RKO (cell line): ENCODE measurements at regions not wholly inside any gene's neighbourhood (a gene's known extent, or its start where the extent isn't known, plus 50 kb on each side); places are given as distances from the start of the nearest gene placed in this dataset.

Experiments
- DNase-seq: peaks from one replicate; pipeline ENCODE4 v3.0.0-alpha.2; 2016; ENCODE audit warnings: low spot score

- DNase-seq = peak; percentile 57
These were observed 57.3 kb upstream of the TCEAL2 start for GRCh38 chrX:102067966-102068723.

GRCh38 chrX:102063445-102064074, 61.9 kb upstream of the TCEAL2 start:
- no peak for DNase-seq

DNA sequence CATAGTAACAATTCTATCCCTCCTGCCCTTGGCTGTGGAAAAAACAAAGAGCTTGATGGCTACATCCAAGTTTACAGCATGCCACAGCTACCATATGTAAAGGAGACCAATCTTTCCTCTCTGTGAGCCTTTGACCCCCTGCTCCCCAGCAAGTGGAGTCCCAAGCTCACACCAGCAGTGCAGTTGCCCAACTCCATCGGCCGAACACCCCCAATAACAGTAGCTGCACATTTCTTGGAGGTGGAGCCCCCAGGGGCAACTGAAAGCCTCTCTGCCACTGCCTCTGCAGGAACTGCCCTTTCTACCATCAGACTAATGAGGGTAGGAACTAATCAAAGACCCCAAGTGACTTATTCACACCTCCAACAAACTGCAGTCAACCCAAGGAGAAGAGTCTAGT, 81.0 kb upstream of the TCEAL2 start:
- DNase-seq = no peak

GRCh38 chrX:102043380-102043779, 82.1 kb upstream of the TCEAL2 start:
- no peak for DNase-seq

DNA sequence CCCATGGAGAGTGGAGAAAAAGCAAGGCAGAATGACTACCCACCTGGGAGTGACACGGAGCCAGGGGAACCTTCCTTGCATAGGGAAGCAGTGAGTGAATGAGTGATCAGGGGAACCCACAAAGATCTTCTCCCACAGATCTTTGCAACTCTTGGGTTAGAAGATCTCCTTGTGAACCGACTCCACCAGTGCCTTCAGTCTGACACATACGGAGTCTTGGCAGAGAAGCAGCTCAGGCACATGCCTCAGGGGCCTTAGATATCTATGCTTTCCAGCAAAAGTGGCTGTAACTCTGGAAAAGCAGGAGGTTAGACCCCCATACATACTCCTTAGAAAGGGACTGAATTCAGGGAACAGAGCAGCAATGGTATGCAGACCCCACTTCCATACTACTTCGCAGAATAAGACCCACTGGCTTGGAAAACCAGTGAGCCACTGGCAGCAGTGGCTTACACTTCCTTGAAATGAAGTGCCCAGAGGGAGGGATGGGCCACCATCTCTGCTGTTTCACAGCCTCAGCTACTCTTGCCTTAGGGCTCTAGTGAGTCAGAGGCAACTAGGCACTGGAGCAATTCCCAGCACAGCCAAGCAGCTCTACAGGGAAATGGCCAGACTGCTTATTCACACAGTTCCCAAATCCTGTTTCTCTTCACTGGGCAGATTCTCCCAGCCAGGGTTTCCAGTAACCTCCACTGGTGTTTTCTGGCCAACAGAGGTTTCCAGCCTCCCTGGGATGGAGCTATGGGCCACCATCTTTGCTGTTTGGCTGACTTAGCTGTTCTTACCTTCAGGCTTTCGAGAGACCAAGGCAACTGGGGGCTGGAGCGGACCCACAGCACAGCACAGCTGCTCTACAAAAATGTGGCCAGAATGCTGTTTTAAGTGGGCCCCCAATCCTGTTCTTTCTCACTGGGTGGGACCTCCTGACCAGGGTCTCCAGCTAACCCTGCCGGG, 82.8 kb upstream of the TCEAL2 start:
- DNase-seq = no peak

GRCh38 chrX:102029026-102029425, 96.5 kb upstream of the TCEAL2 start:
- no peak for DNase-seq

DNA sequence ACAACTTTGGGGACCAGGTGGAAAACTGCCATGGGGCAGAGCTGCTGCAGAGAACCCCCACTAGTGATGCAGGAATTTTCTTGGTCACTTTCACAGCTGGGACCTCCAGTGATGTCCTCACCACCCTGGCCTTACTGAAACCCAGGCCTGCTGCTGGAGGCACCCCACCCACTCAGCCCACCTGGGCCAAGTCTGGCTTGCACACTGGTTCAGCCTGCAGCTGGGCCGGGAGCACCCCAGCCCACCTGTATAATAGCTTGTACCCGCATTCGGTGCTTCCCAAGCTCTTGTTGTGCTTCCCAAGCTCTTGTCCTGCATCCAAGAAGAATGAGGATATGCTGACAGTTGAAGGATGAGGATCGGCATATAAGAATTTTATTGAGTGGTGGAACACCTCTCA, 86.4 kb upstream of the ZMAT1 start:
- no peak for DNase-seq

- no peak for DNase-seq
These were observed 77.1 kb upstream of the ZMAT1 start for GRCh38 chrX:102008901-102009300.

GRCh38 chrX:101999644-102000539, 68.1 kb upstream of the ZMAT1 start:
- DNase-seq = no peak

DNA sequence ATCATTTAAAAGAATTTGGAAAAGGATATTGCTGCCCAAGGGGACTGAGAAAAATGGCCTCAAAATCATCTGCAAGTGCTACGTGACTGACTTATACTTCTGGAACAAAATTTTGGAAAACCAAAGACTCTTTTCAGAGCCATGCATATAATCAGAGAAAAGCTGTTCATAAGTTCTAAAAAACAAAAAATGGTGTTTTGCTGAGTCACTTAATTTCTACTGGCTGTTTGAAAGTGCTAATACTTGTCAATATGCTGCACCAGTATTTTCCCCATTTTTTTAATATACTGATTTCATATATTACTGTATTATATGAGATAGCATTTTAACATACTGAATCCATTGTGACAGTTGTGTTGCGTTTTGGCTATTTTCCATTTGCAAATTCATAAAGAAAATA, 61.5 kb upstream of the ZMAT1 start:
- DNase-seq = no peak

GRCh38 chrX:101986586-101986985, 54.8 kb upstream of the ZMAT1 start:
- peak; percentile 45 for DNase-seq
